A549 (cell line): ENCODE measurements at regions not wholly inside any gene's neighbourhood (a gene's known extent, or its start where the extent isn't known, plus 50 kb on each side); places are given as distances from the start of the nearest gene placed in this dataset.

Experiments
- ATAC-seq, 2 experiments: fragments of 200-7000 bp in 1 of 2; fragments of >200 bp in 1 of 2; cut with Nextera tagmentation in 1 of 2; cut with Tn5 transposase in 1 of 2; 3 replicates each; pipeline versions ENCODE4 v1.8.0 to v1.9.1; 2018 to 2020; ENCODE audit warnings: mild to moderate bottlenecking in 1 of 2, moderate library complexity in 1 of 2
- CTCF ChIA-PET: fragments of 300-600 bp; sonication (Branson Sonifier 250); formaldehyde crosslinking; extraction: SDS; loops from one replicate; lab custom pipeline; 2021; ENCODE audit warnings: antibody characterized with exemption, inconsistent platforms; lab: Yijun Ruan, JAX
- POLR2A ChIA-PET: fragments of 350-600 bp; formaldehyde crosslinking; extraction: SDS; loops from one replicate; lab custom pipeline; 2021; ENCODE audit warnings: antibody characterized with exemption, inconsistent platforms; lab: Yijun Ruan, JAX
- DNase-seq, 2 experiments: peaks; one replicate each; pipeline versions ENCODE4 v3.0.0 to v3.0.0-alpha.2; 2011 to 2016; ENCODE audit warnings: low read depth in 1 of 2, low spot score in 1 of 2
- FAIRE-seq: peaks from 2 replicates; lab custom pipeline; 2011; peaks lifted over from hg19 to GRCh38; lab: Jason Lieb, UNC
- H3K27ac ChIP-seq, 2 experiments: fragments of >200 bp; sonication (Bioruptor Twin); formaldehyde crosslinking; 3 replicates each; pipeline ENCODE4 v1.5.1; 2016 to 2017
- H3K4me1 ChIP-seq: fragments of >200 bp; sonication (Bioruptor Twin); formaldehyde crosslinking; 3 replicates; pipeline ENCODE4 v1.6.1; 2016
- H3K4me2 ChIP-seq: fragments of >200 bp; sonication (Bioruptor Twin); formaldehyde crosslinking; 3 replicates; pipeline ENCODE4 v1.6.1; 2016
- H3K4me3 ChIP-seq: fragments of >200 bp; sonication (Bioruptor Twin); formaldehyde crosslinking; 3 replicates; pipeline ENCODE4 v1.5.1; 2016
- H3K9me3 ChIP-seq: fragments of >200 bp; sonication (Bioruptor Twin); formaldehyde crosslinking; 3 replicates; pipeline ENCODE4 v1.6.1; 2016
- BCL3 ChIP-seq: fragments of >200 bp; sonication (Bioruptor Twin); formaldehyde crosslinking; IDR thresholded peaks from 3 replicates; pipeline ENCODE4 v1.6.1; 2016
- CBX8 ChIP-seq: fragments of 200-600 bp; sonication (generic); IDR thresholded peaks from 2 replicates; pipeline ENCODE4 v1.6.1; 2016
- CTCF ChIP-seq: fragments of >200 bp; sonication (Bioruptor Twin); formaldehyde crosslinking; IDR thresholded peaks from 3 replicates; pipeline ENCODE4 v1.5.1; 2016
- EHF ChIP-seq: fragments of 250-450 bp; sonication (Bioruptor Pico); IDR thresholded peaks from 2 replicates; pipeline ENCODE4 v1.5.0; 2020; ENCODE audit warnings: mild to moderate bottlenecking
- ELK1 ChIP-seq: fragments of 150-350 bp; IDR thresholded peaks from 2 replicates; pipeline ENCODE4 v1.6.1; 2014; ENCODE audit warnings: low read depth, mild to moderate bottlenecking, low read length
- ESRRA ChIP-seq: fragments of 150-350 bp; IDR thresholded peaks from 2 replicates; pipeline ENCODE4 v1.6.1; 2014; ENCODE audit warnings: mild to moderate bottlenecking, low read length, borderline replicate concordance
- FOSL2 ChIP-seq, 2 experiments: fragments of 450-650 bp in 1 of 2; fragments of >200 bp in 1 of 2; sonication (Bioruptor Twin) in 1 of 2; formaldehyde crosslinking; IDR thresholded peaks; 2 replicates each; pipeline versions ENCODE4 v1.5.0 to v1.6.1; 2016 to 2020; ENCODE audit warnings: mild to moderate bottlenecking in 1 of 2, moderate library complexity in 1 of 2
- FOXS1 ChIP-seq: fragments of 250-450 bp; sonication (Bioruptor Pico); IDR thresholded peaks from 2 replicates; pipeline ENCODE4 v1.5.0; 2020; ENCODE audit warnings: mild to moderate bottlenecking, moderate library complexity
- GATA3 ChIP-seq: IDR thresholded peaks from 2 replicates; pipeline ENCODE4 v1.6.1; 2012; ENCODE audit warnings: borderline replicate concordance
- HEYL ChIP-seq: fragments of 250-450 bp; sonication (Bioruptor Pico); IDR thresholded peaks from 2 replicates; pipeline ENCODE4 v1.8.0; 2021; ENCODE audit warnings: mild to moderate bottlenecking, moderate library complexity
- HOXA7 ChIP-seq: fragments of 250-450 bp; sonication (Bioruptor Pico); IDR thresholded peaks from 2 replicates; pipeline ENCODE4 v1.5.0; 2020; ENCODE audit warnings: mild to moderate bottlenecking, moderate library complexity
- HOXB13 ChIP-seq: fragments of 250-450 bp; sonication (Bioruptor Pico); IDR thresholded peaks from 2 replicates; pipeline ENCODE4 v1.5.0; 2020; ENCODE audit warnings: low read depth, mild to moderate bottlenecking, moderate library complexity
- MAZ ChIP-seq: fragments of 150-350 bp; IDR thresholded peaks from 2 replicates; pipeline ENCODE4 v1.6.1; 2014; ENCODE audit warnings: antibody characterized with exemption, low read depth, low read length, borderline replicate concordance
- NPAS2 ChIP-seq: fragments of 250-450 bp; sonication (Bioruptor Pico); IDR thresholded peaks from 2 replicates; pipeline ENCODE4 v1.8.0; 2022; ENCODE audit warnings: mild to moderate bottlenecking, moderate library complexity, borderline replicate concordance
- SREBF2 ChIP-seq: fragments of 450-650 bp; IDR thresholded peaks from 2 replicates; pipeline ENCODE4 v1.6.1; 2014; ENCODE audit warnings: mild to moderate bottlenecking, moderate library complexity
- ZC3H11A ChIP-seq: fragments of 450-650 bp; IDR thresholded peaks from 2 replicates; pipeline ENCODE4 v1.6.1; 2014; ENCODE audit warnings: antibody characterized with exemption, mild to moderate bottlenecking
- TF ChIP-seq, protein P1 (sequence below): fragments of 450-650 bp; IDR thresholded peaks from 2 replicates; pipeline ENCODE4 v1.6.1; 2014; ENCODE audit warnings: antibody characterized with exemption
- TF ChIP-seq, protein P2 (sequence below): IDR thresholded peaks from 2 replicates; pipeline ENCODE4 v1.6.1; 2012; ENCODE audit warnings: low read depth, borderline replicate concordance
- TF ChIP-seq, protein P3 (sequence below): fragments of 200-600 bp; sonication (generic); IDR thresholded peaks from 2 replicates; pipeline ENCODE4 v1.6.1; 2016; ENCODE audit warnings: antibody characterized with exemption, mild to moderate bottlenecking, moderate library complexity

DNA sequence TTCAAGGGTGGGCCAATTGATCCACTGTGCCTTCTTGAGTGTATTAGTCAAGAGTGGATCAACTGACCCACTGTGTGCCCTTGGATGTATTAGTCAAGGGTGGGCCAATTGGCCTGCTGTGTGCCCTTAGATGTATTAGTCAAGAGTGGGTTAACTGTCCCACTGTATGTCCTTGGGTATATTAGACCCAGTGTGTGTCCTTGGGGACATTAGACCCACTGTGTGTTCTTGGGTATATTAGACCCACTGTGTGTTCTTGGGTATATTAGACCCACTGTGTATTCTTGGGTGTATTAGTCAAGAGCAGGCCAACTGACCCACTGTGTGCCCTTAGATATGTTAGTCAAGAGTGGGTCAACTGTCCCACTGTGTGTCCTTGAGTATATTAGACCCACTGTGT lies 601.8 kb downstream of the TYW1 start:
- no peaks in the 10 kb centered on the region for H3K9me3 ChIP-seq
- POLR2A ChIA-PET: no interaction called here

More for the DNA sequence above, 601.8 kb downstream of the TYW1 start:
- Histone ChIP-seq H3K27ac (no peak overlapping the region), H3K4me3 (no peak overlapping the region), H3K4me1 (no peaks in the 10 kb centered on the region), H3K4me2 (no peak overlapping the region)
- no peak for FAIRE-seq
- TF ChIP-seq ELK1 (no peak), BCL3 (no peak), HOXA7 (no peak), HOXB13 (CRISPR knock-in tag) (no peak), SREBF2 (no peak), ESRRA (no peak), FOXS1 (CRISPR knock-in tag) (no peak), EHF (CRISPR knock-in tag) (no peak), MAZ (no peak), HEYL (CRISPR knock-in tag) (no peak), CBX8 (no peak), CTCF (no peak), FOSL2 (IDR thresholded peaks at IDR 0.05) (no peak), FOSL2 (CRISPR knock-in tag; IDR thresholded peaks at IDR 0.05) (no peak), GATA3 (no peak), ZC3H11A (no peak), NPAS2 (CRISPR knock-in tag) (no peak)
- TF ChIP-seq, protein P1, sequence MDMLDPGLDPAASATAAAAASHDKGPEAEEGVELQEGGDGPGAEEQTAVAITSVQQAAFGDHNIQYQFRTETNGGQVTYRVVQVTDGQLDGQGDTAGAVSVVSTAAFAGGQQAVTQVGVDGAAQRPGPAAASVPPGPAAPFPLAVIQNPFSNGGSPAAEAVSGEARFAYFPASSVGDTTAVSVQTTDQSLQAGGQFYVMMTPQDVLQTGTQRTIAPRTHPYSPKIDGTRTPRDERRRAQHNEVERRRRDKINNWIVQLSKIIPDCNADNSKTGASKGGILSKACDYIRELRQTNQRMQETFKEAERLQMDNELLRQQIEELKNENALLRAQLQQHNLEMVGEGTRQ: no peak
- TF ChIP-seq, protein P2, sequence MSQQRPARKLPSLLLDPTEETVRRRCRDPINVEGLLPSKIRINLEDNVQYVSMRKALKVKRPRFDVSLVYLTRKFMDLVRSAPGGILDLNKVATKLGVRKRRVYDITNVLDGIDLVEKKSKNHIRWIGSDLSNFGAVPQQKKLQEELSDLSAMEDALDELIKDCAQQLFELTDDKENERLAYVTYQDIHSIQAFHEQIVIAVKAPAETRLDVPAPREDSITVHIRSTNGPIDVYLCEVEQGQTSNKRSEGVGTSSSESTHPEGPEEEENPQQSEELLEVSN: no peak
- TF ChIP-seq, protein P3, sequence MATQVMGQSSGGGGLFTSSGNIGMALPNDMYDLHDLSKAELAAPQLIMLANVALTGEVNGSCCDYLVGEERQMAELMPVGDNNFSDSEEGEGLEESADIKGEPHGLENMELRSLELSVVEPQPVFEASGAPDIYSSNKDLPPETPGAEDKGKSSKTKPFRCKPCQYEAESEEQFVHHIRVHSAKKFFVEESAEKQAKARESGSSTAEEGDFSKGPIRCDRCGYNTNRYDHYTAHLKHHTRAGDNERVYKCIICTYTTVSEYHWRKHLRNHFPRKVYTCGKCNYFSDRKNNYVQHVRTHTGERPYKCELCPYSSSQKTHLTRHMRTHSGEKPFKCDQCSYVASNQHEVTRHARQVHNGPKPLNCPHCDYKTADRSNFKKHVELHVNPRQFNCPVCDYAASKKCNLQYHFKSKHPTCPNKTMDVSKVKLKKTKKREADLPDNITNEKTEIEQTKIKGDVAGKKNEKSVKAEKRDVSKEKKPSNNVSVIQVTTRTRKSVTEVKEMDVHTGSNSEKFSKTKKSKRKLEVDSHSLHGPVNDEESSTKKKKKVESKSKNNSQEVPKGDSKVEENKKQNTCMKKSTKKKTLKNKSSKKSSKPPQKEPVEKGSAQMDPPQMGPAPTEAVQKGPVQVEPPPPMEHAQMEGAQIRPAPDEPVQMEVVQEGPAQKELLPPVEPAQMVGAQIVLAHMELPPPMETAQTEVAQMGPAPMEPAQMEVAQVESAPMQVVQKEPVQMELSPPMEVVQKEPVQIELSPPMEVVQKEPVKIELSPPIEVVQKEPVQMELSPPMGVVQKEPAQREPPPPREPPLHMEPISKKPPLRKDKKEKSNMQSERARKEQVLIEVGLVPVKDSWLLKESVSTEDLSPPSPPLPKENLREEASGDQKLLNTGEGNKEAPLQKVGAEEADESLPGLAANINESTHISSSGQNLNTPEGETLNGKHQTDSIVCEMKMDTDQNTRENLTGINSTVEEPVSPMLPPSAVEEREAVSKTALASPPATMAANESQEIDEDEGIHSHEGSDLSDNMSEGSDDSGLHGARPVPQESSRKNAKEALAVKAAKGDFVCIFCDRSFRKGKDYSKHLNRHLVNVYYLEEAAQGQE: no peak
- CTCF ChIA-PET: no interaction called here
- ATAC-seq: no peak
- DNase-seq: no peak
